Loucy (cell line): ENCODE measurements at regions not wholly inside any gene's neighbourhood (a gene's known extent, or its start where the extent isn't known, plus 50 kb on each side); places are given as distances from the start of the nearest gene placed in this dataset.
"Not testable (repeated sequence)": the region's sequence is repeated elsewhere in the genome, so short reads cannot be mapped to it uniquely, and the experiment has no call there.

Source experiments
- EZH2phosphoT487 ChIP-seq: fragments of 200-600 bp; IDR thresholded peaks from 2 replicates; pipeline ENCODE4 v1.6.1; 2018; ENCODE audit warnings: antibody characterized with exemption, mild to moderate bottlenecking, moderate library complexity, borderline replicate concordance
- TF ChIP-seq, protein P1 (sequence below): fragments of 200-600 bp; sonication (generic); conservative IDR thresholded peaks from 2 replicates; pipeline ENCODE4 v1.5.1; 2014; ENCODE audit warnings: mild to moderate bottlenecking, antibody characterized with exemption, low read length

DNA sequence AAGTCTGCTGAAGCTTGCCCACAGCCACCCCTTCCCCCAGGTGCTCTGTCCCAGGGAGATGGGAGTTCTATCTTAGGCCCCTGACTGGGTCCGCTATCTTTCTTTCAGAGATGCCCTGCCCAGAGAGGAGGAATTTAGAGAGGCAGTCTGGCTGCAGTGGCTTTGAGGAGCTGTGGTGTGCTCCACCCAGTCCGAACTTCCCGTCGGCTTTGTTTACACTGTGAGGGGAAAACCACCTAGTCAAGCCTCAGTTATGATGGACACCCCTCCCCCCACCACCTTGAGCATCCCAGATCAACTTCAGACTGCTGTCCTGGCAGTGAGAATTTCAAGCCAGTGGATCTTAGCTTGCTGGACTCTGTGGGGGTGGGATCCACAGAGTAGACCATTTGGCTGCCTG lies 118.3 kb upstream of the ZEB2 start:
- TF ChIP-seq, protein P1, sequence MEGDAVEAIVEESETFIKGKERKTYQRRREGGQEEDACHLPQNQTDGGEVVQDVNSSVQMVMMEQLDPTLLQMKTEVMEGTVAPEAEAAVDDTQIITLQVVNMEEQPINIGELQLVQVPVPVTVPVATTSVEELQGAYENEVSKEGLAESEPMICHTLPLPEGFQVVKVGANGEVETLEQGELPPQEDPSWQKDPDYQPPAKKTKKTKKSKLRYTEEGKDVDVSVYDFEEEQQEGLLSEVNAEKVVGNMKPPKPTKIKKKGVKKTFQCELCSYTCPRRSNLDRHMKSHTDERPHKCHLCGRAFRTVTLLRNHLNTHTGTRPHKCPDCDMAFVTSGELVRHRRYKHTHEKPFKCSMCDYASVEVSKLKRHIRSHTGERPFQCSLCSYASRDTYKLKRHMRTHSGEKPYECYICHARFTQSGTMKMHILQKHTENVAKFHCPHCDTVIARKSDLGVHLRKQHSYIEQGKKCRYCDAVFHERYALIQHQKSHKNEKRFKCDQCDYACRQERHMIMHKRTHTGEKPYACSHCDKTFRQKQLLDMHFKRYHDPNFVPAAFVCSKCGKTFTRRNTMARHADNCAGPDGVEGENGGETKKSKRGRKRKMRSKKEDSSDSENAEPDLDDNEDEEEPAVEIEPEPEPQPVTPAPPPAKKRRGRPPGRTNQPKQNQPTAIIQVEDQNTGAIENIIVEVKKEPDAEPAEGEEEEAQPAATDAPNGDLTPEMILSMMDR: not testable (repeated sequence)
- TF ChIP-seq EZH2phosphoT487: not testable (repeated sequence)
